Peyer's patch (tissue), 4 donors: ENCODE measurements at regions not wholly inside any gene's neighbourhood (a gene's known extent, or its start where the extent isn't known, plus 50 kb on each side); places are given as distances from the start of the nearest gene placed in this dataset.
"Not testable (repeated sequence)": the region's sequence is repeated elsewhere in the genome, so short reads cannot be mapped to it uniquely, and the experiment has no call there.

ENCODE experiments used
- POLR2A ChIP-seq, 2 donors: fragments of 450-650 bp; IDR thresholded peaks; one replicate each; pipeline ENCODE4 v1.5.1; 2017; ENCODE audit warnings: antibody characterized with exemption in 2 of 2, mild to moderate bottlenecking in 2 of 2, moderate library complexity in 2 of 2
- TF ChIP-seq, protein P1 (sequence below), 6 experiments: fragments of 450-650 bp in 4 of 6; fragments of 200-600 bp in 2 of 6; sonication (generic) in 1 of 6; IDR thresholded peaks; one replicate each; pipeline ENCODE4 v1.5.1; 2017 to 2019; ENCODE audit warnings: antibody characterized with exemption in 6 of 6, mild to moderate bottlenecking in 3 of 6, moderate library complexity in 1 of 6

GRCh38 chr12:62202861-62203260 lies 57.3 kb upstream of the USP15 start:
- TF ChIP-seq, protein P1, sequence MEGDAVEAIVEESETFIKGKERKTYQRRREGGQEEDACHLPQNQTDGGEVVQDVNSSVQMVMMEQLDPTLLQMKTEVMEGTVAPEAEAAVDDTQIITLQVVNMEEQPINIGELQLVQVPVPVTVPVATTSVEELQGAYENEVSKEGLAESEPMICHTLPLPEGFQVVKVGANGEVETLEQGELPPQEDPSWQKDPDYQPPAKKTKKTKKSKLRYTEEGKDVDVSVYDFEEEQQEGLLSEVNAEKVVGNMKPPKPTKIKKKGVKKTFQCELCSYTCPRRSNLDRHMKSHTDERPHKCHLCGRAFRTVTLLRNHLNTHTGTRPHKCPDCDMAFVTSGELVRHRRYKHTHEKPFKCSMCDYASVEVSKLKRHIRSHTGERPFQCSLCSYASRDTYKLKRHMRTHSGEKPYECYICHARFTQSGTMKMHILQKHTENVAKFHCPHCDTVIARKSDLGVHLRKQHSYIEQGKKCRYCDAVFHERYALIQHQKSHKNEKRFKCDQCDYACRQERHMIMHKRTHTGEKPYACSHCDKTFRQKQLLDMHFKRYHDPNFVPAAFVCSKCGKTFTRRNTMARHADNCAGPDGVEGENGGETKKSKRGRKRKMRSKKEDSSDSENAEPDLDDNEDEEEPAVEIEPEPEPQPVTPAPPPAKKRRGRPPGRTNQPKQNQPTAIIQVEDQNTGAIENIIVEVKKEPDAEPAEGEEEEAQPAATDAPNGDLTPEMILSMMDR (IDR thresholded peaks at IDR 0.05) = not testable (repeated sequence)
- TF ChIP-seq POLR2A (IDR thresholded peaks at IDR 0.05) = not testable (repeated sequence)
